ENCODE measurements at regions not wholly inside any gene's neighbourhood (a gene's known extent, or its start where the extent isn't known, plus 50 kb on each side); places are given as distances from the start of the nearest gene placed in this dataset.

- DNase-seq = no peak
Measured at GRCh38 chr12:87783467-87783866, 245.7 kb downstream of the C12orf50 start.

- DNase-seq = no peak
Measured at GRCh38 chr12:87782838-87783237, 246.4 kb downstream of the C12orf50 start.

- no peak for DNase-seq
Measured at GRCh38 chr12:87779858-87780498, 249.2 kb downstream of the C12orf50 start.

GRCh38 chr12:87779016-87779415, 250.2 kb downstream of the C12orf50 start:
- no peak for DNase-seq

GRCh38 chr12:87778065-87778464, 251.1 kb downstream of the C12orf50 start:
- DNase-seq = no peak

GRCh38 chr12:87775784-87776183, 253.4 kb downstream of the C12orf50 start:
- no peak for DNase-seq

- DNase-seq = no peak
Measured at GRCh38 chr12:87775051-87775450, 254.2 kb downstream of the C12orf50 start.

- no peak for DNase-seq
Measured at GRCh38 chr12:87772401-87772800, 256.8 kb downstream of the C12orf50 start.

- DNase-seq = no peak
Measured at GRCh38 chr12:87768501-87769287, 260.5 kb downstream of the C12orf50 start.

- no peak for DNase-seq
Measured at GRCh38 chr12:87766044-87766443, 263.2 kb downstream of the C12orf50 start.

- DNase-seq = no peak
Measured at GRCh38 chr12:87760943-87761342, 268.3 kb downstream of the C12orf50 start.

- no peak for DNase-seq
Measured at GRCh38 chr12:87758271-87758670, 270.9 kb downstream of the C12orf50 start.

GRCh38 chr12:87756721-87757120, 272.5 kb downstream of the C12orf50 start:
- no peak for DNase-seq

GRCh38 chr12:87756111-87756510, 273.1 kb downstream of the C12orf50 start:
- no peak for DNase-seq

GRCh38 chr12:87728931-87729593, 300.1 kb downstream of the C12orf50 start:
- no peak for DNase-seq

- DNase-seq = no peak
Measured at GRCh38 chr12:87720967-87721366, 308.2 kb downstream of the C12orf50 start.

GRCh38 chr12:87704374-87704773, 324.8 kb downstream of the C12orf50 start:
- no peak for DNase-seq

GRCh38 chr12:87690236-87690810, 338.9 kb downstream of the C12orf50 start:
- DNase-seq = no peak

- no peak for DNase-seq
Measured at GRCh38 chr12:87689196-87689595, 340.0 kb downstream of the C12orf50 start.

GRCh38 chr12:87687362-87687761, 341.8 kb downstream of the C12orf50 start:
- no peak for DNase-seq

GRCh38 chr12:87685696-87686095, 343.5 kb downstream of the C12orf50 start:
- DNase-seq = no peak

GRCh38 chr12:87679251-87679650, 349.9 kb downstream of the C12orf50 start:
- no peak for DNase-seq

- no peak for DNase-seq
Measured at GRCh38 chr12:87678453-87678852, 350.7 kb downstream of the C12orf50 start.

GRCh38 chr12:87676731-87677130, 352.5 kb downstream of the C12orf50 start:
- no peak for DNase-seq

All from NCI-H2171 (cell line).